ENCODE measurements at regions not wholly inside any gene's neighbourhood (a gene's known extent, or its start where the extent isn't known, plus 50 kb on each side); places are given as distances from the start of the nearest gene placed in this dataset.

- no peak overlapping the region; the same call in 1 of the 2 replicates for H3K14ac ChIP-seq (ENCODE audit: insufficient read depth, low read length)
- no peak overlapping the region for H2BK5ac ChIP-seq (ENCODE audit: insufficient read length, low read length)
- no peaks in the 10 kb centered on the region for H3K27me3 ChIP-seq (ENCODE audit: insufficient read depth, low read length)
- H4K20me1 ChIP-seq (ENCODE audit: control insufficient read depth, insufficient read depth, insufficient read length), result no peaks in the 10 kb centered on the region
- H2AFZ ChIP-seq (ENCODE audit: low read length), result no peak overlapping the region
- no peak overlapping the region for H3K27ac ChIP-seq (ENCODE audit: insufficient read length, low read depth, low read length)
- H2BK15ac ChIP-seq (ENCODE audit: low read depth, low read length), result no peak overlapping the region
- H3K9me3 Mint-ChIP-seq, result peaks cover 21 to 25% of the 10 kb centered on the region in 2 experiments
- no peaks in the 10 kb centered on the region; the same call in 1 of the 2 replicates for H3K4me1 ChIP-seq (ENCODE audit: insufficient read depth, low read length)
- DNase-seq, result peak; percentile 44
- H2AK5ac ChIP-seq (ENCODE audit: insufficient read length, low read length), result no peak overlapping the region
- no peak overlapping the region for H2BK12ac ChIP-seq (ENCODE audit: insufficient read length, low read depth, low read length)
- peaks cover 2% of the 10 kb centered on the region; the same call in 1 of the 2 replicates for H3K27me3 Mint-ChIP-seq (ENCODE audit: low read depth)
- H3K79me2 ChIP-seq (ENCODE audit: insufficient read depth, low read length), result no peaks in the 10 kb centered on the region
- no peak overlapping the region for H3K23ac ChIP-seq (ENCODE audit: insufficient read length, low read depth, low read length)
- H2BK20ac ChIP-seq (ENCODE audit: low read depth, low read length, poor library complexity, severe bottlenecking), result no peak overlapping the region
- WGBS (ENCODE audit: extremely low coverage, insufficient read length, low lambda C conversion rate), result no CpG with 5 or more reads among the region's 4 CpGs
- no peak overlapping the region for H3K56ac ChIP-seq (ENCODE audit: insufficient read length, low read depth, low read length)
- H3K4me3 Mint-ChIP-seq, result no peak overlapping the region
- no peak overlapping the region for H3K27ac Mint-ChIP-seq
- H4K5ac ChIP-seq (ENCODE audit: insufficient read length, low read depth, low read length), result no peak overlapping the region
- no peak overlapping the region for H3K4ac ChIP-seq (ENCODE audit: low read depth, low read length)
- H3K23me2 ChIP-seq (ENCODE audit: insufficient read length, low read depth, low read length, poor library complexity, severe bottlenecking), result no peaks in the 10 kb centered on the region
- H4K91ac ChIP-seq (ENCODE audit: insufficient read length, low read depth, low read length), result no peak overlapping the region
- no peak overlapping the region for H3K9ac ChIP-seq (ENCODE audit: extremely low read depth, insufficient read length, low read length)
- no peak overlapping the region for H3K4me2 ChIP-seq (ENCODE audit: insufficient read depth, insufficient read length, low read length)
- no peak for TF ChIP-seq CTCF (conservative IDR thresholded peaks at IDR 0.05)
- H3K18ac ChIP-seq (ENCODE audit: insufficient read length, low read depth, low read length), result no peak overlapping the region
- H4K8ac ChIP-seq (replicated peaks; ENCODE audit: insufficient read length, low read depth, low read length), result no peak overlapping the region
- no peaks in the 10 kb centered on the region for H3K9me3 ChIP-seq (ENCODE audit: control insufficient read depth, low read depth, low read length)
- H2BK120ac ChIP-seq (ENCODE audit: low read depth, low read length, poor library complexity, severe bottlenecking), result no peak overlapping the region
- no peaks in the 10 kb centered on the region for H3K79me1 ChIP-seq (ENCODE audit: insufficient read depth, low read depth, low read length, poor library complexity, severe bottlenecking)
- peaks cover 7 to 10% of the 10 kb centered on the region in 2 experiments for H3K4me1 Mint-ChIP-seq
- no peak overlapping the region for H3T11ph ChIP-seq (ENCODE audit: low read length)
- peaks cover 14 to 31% (median 16%) of the 10 kb centered on the region in 3 experiments for H3K36me3 Mint-ChIP-seq (ENCODE audit: insufficient read depth in 1 of 3, low read depth in 3 of 3)
Measured at GRCh38 chr14:48417715-48418500, 742.5 kb upstream of the MDGA2 start.

Data from H9 (cell line).